Prostate gland (tissue), 2 donors: ENCODE measurements at regions not wholly inside any gene's neighbourhood (a gene's known extent, or its start where the extent isn't known, plus 50 kb on each side); places are given as distances from the start of the nearest gene placed in this dataset.
A peak's percentile ranks its signal among the peaks of the same experiment; 100 is the strongest.
"Not testable (repeated sequence)": the region's sequence is repeated elsewhere in the genome, so short reads cannot be mapped to it uniquely, and the experiment has no call there.

ENCODE experiments used
- DNase-seq: peaks from one replicate; pipeline ENCODE4 v3.0.0-alpha.2; 2019; ENCODE audit warnings: low spot score
- H3K27ac ChIP-seq, 2 donors: fragments of 200-600 bp; sonication (generic); 2 replicates each; pipeline ENCODE4 v1.5.1; 2017 to 2019
- H3K27me3 ChIP-seq: fragments of 200-600 bp; sonication (generic); replicated peaks from 2 replicates; pipeline ENCODE4 v1.5.1; 2019; ENCODE audit not compliant: insufficient read depth
- H3K36me3 ChIP-seq, 2 donors: fragments of 200-600 bp; sonication (generic); 1 replicate in 1 of 2; 2 replicates in 1 of 2; pipeline versions ENCODE4 v1.5.1 to v1.8.1; 2017 to 2019
- H3K4me1 ChIP-seq: fragments of 200-600 bp; sonication (generic); replicated peaks from 2 replicates; pipeline ENCODE4 v1.5.1; 2019
- H3K4me3 ChIP-seq, 2 donors: fragments of 200-600 bp; sonication (generic); 2 replicates each; pipeline ENCODE4 v1.5.1; 2017 to 2019
- H3K9me3 ChIP-seq: fragments of 200-600 bp; sonication (generic); 2 replicates; pipeline ENCODE4 v1.5.1; 2017
- POLR2A ChIP-seq: fragments of 450-650 bp; IDR thresholded peaks from one replicate; pipeline ENCODE4 v1.6.1; 2016; ENCODE audit warnings: antibody characterized with exemption, mild to moderate bottlenecking
- POLR2AphosphoS5 ChIP-seq: sonication (generic); formaldehyde crosslinking; IDR thresholded peaks from one replicate; pipeline ENCODE4 v1.6.1; 2017; ENCODE audit warnings: antibody characterized with exemption
- WGBS: methylation state at CpG from one replicate; pipeline ENCODE4 v1.1.5; 2018; 5-methylcytosine and 5-hydroxymethylcytosine counted together
- intact Hi-C: fragments of 100-400 bp; cut with DNase I; formaldehyde crosslinking; loops from one replicate; pipeline ENCODE4 v1.14.2; 2022
- TF ChIP-seq, protein P1 (sequence below), 4 experiments: fragments of 200-600 bp in 2 of 4; fragments of 450-650 bp in 2 of 4; sonication (generic) in 2 of 4; IDR thresholded peaks; 1 replicate in 3 of 4; 2 replicates in 1 of 4; pipeline ENCODE4 v1.5.1; 2016 to 2019; ENCODE audit warnings: antibody characterized with exemption in 4 of 4, mild to moderate bottlenecking in 2 of 4, moderate library complexity in 2 of 4

DNA sequence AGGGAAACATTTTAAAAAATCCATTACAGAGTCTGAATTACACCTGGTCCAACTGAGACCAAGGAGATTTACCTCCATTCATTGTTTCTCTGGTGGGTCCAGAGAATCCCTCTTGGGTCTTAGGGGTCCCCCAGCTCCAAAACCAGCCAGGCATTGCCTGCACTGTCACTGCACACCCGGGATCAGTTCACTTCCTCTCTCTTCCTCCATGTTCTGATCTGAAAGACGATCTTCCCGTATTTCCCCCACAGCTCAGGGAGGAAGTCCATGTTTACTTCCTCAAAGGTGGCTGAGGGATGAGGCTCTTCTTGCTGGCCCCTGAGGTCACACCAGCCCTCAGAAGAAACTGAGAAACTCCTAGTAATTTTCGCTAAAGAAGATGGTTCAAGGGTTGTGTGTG is 159.7 kb downstream of the BMP7 start:
- TF ChIP-seq POLR2AphosphoS5 (no peak), POLR2A (no peak)
- TF ChIP-seq, protein P1, sequence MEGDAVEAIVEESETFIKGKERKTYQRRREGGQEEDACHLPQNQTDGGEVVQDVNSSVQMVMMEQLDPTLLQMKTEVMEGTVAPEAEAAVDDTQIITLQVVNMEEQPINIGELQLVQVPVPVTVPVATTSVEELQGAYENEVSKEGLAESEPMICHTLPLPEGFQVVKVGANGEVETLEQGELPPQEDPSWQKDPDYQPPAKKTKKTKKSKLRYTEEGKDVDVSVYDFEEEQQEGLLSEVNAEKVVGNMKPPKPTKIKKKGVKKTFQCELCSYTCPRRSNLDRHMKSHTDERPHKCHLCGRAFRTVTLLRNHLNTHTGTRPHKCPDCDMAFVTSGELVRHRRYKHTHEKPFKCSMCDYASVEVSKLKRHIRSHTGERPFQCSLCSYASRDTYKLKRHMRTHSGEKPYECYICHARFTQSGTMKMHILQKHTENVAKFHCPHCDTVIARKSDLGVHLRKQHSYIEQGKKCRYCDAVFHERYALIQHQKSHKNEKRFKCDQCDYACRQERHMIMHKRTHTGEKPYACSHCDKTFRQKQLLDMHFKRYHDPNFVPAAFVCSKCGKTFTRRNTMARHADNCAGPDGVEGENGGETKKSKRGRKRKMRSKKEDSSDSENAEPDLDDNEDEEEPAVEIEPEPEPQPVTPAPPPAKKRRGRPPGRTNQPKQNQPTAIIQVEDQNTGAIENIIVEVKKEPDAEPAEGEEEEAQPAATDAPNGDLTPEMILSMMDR (IDR thresholded peaks at IDR 0.05) = no peak
- 65% methylated on average over 4 of the region's 4 CpGs for WGBS
- H3K27ac ChIP-seq = no peak overlapping the region
- H3K4me3 ChIP-seq = no peak overlapping the region
- H3K9me3 ChIP-seq = no peaks in the 10 kb centered on the region
- no peaks in the 10 kb centered on the region for H3K27me3 ChIP-seq
- no peaks in the 10 kb centered on the region for H3K36me3 ChIP-seq
- no peaks in the 10 kb centered on the region for H3K4me1 ChIP-seq
- intact Hi-C loops = no loop called here
- no peak for DNase-seq

DNA sequence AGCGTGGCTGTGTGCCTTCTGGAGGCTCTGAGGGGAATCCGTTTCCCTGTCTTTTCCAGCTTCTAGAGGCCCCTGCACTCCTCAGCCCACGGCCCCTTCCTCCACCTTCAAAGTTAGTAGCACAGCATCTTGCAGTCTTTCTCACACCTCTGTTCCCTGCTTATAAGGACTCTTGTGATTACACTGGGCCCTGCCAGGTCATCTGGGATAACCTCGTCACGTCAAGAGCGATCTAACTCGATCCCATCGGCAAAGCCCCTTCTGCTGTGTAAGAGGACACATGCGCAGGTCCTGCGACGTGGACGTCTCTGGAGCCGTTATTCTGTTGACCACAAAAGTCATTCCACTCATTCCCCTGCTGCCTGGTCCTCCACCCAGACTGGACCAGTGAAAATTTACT is 159.2 kb downstream of the BMP7 start:
- 84% methylated on average over 13 of the region's 13 CpGs for WGBS
- Histone ChIP-seq H3K4me3 (no peak overlapping the region), H3K4me1 (no peaks in the 10 kb centered on the region), H3K27me3 (no peaks in the 10 kb centered on the region), H3K27ac (no peak overlapping the region), H3K36me3 (no peaks in the 10 kb centered on the region), H3K9me3 (no peaks in the 10 kb centered on the region)
- intact Hi-C loops = no loop called here
- TF ChIP-seq POLR2AphosphoS5 = no peak
- TF ChIP-seq, protein P1 (IDR thresholded peaks at IDR 0.05) = no peak
- TF ChIP-seq POLR2A = no peak
- no peak for DNase-seq

DNA sequence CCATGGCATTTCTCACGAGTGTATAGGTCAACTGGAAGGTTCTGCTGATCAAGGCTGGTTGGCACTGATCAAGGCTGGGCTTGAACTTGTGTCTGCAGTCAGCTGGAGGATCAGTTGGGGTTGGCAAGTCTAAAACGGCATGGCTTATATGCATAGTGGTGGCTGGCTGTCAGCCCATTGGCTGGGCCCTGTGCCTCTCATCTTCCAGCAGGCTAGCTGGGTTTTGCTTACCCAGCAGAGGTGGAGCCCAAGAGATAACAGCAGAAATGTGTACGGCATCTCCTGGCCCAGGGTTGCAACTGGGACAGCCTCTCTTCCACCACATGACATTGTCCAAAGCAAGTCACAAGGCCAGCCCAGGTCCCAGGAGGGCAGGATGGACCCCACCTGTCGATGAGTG is 158.2 kb downstream of the BMP7 start:
- intact Hi-C loops = no loop called here
- Histone ChIP-seq H3K36me3 (no peaks in the 10 kb centered on the region), H3K9me3 (no peaks in the 10 kb centered on the region), H3K27ac (no peak overlapping the region), H3K4me1 (no peaks in the 10 kb centered on the region), H3K27me3 (no peaks in the 10 kb centered on the region), H3K4me3 (no peak overlapping the region)
- DNase-seq = no peak
- TF ChIP-seq POLR2AphosphoS5 (no peak), POLR2A (no peak)
- TF ChIP-seq, protein P1 (IDR thresholded peaks at IDR 0.05) = no peak
- whole genome bisulfite sequencing = 67% methylated on average over 4 of the region's 4 CpGs

DNA sequence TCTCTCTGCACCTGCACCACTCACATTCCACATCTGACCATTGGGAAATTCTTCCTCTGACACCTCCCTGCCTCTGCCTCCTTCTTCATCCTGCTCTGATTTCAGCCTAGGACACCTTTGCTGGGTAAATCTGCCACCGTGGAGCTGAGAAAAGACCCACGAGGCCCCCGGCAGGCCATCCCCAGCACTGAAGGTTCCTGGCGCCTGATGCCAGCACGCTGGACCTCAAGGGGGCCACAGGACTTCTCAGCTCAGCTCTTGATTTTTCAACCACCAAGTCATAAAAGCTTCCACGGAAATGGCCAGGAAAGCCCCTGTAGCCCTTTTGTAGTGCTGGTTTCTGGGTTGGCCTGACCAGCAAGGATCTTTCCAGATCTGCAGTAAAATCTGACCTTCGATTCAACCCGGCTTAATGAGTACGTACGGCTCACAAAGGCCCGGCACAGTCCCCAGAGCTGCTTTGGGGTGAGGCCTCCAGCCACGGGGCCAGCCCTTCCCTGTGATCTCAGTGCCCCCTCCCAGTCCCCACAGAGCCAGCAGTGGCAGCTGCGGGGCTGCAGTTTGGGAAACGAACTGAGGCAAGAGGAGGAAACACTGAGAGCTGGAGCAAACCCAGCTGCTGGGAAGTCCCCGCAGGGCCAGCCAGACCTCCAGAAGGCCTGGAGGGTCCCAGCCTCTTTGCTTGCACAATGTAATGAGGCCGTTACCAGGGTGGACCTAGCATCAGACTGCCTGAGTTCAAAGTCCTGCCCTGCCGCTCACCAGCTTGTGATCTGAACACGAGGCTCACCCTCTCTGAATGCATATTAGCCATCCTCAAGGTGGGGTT is 157.5 kb downstream of the BMP7 start:
- no peaks in the 10 kb centered on the region for H3K9me3 ChIP-seq
- intact Hi-C loops = no loop called here
- H3K4me1 ChIP-seq = no peaks in the 10 kb centered on the region
- no peak for DNase-seq
- no peaks in the 10 kb centered on the region for H3K36me3 ChIP-seq
- no peak for TF ChIP-seq POLR2A
- TF ChIP-seq, protein P1 (IDR thresholded peaks at IDR 0.05) = no peak
- no peak for TF ChIP-seq POLR2AphosphoS5
- no peak overlapping the region for H3K4me3 ChIP-seq
- peak overlapping the region in 1 of 2 donors; percentile 16 for H3K27ac ChIP-seq
- 42% methylated on average over 18 of the region's 18 CpGs for WGBS
- H3K27me3 ChIP-seq = no peaks in the 10 kb centered on the region

DNA sequence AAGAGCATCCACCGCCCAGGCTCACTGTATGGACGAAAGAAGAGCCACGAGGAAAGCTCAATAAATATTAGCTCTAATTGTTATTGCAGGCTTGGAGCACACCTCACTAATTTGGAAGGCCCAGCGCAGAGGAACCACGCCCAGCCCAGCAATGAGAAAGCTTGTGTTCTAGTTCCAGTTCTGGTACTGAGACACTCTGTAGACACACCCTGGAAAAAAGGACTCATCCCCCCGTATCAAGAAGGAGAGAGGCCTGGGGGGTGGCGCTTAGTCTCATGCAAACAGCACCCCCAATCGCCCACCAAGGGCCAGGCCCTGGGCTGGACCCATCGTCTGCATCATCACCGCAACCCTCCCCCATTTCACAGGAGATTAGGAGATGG is 156.9 kb downstream of the BMP7 start:
- H3K4me1 ChIP-seq = no peaks in the 10 kb centered on the region
- DNase-seq = no peak
- no peak overlapping the region for H3K4me3 ChIP-seq
- no peaks in the 10 kb centered on the region for H3K36me3 ChIP-seq
- TF ChIP-seq, protein P1 (IDR thresholded peaks at IDR 0.05) = no peak
- TF ChIP-seq POLR2A = no peak
- no peak for TF ChIP-seq POLR2AphosphoS5
- no peak overlapping the region for H3K27ac ChIP-seq
- intact Hi-C loops = no loop called here
- 71% methylated on average over 10 of the region's 10 CpGs for WGBS
- no peaks in the 10 kb centered on the region for H3K27me3 ChIP-seq
- no peaks in the 10 kb centered on the region for H3K9me3 ChIP-seq

DNA sequence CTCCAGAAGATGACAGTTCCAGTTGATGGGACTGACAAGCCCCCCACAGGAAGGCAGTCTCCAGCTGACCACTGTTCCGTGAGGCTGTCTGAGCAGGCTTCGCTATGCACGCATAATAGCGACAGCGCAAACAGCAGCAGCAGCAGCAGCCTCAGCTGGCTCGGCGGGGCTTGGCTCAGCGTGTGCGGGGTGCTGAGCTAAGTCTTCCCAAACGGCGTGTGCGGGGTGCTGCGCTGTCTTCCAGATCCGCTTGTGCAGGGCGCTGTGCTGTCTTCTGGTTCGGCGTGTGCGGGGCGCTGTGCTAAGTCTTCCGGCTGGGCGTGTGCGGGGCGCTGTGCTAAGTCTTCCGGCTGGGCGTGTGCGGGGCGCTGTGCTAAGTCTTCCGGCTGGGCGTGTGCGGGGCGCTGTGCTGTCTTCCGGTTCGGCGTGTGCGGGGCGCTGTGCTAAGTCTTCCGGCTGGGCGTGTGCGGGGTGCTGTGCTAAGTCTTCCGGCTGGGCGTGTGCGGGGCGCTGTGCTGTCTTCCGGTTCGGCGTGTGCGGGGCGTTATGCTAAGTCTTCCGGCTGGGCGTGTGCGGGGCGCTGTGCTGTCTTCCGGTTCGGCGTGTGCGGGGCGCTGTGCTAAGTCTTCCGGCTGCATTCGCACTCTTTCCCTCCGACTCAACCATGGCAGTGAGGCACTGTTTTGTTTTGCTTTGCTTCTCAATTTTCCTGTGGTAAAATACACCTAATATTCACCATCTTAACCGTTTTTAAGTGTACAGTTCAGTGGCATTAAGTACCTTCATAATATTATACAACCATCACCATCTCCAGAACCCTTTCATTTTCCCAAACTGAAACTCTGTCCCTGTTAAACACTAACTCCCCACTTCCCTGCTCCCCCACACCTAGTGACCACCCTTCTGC is 156.1 kb downstream of the BMP7 start:
- H3K27ac ChIP-seq, intact Hi-C loops, H3K9me3 ChIP-seq, H3K27me3 ChIP-seq, DNase-seq, H3K36me3 ChIP-seq, H3K4me3 ChIP-seq, H3K4me1 ChIP-seq: not testable (repeated sequence)
- WGBS = 96% methylated on average over 46 of the region's 61 CpGs
